ENCODE measurements at regions not wholly inside any gene's neighbourhood (a gene's known extent, or its start where the extent isn't known, plus 50 kb on each side); places are given as distances from the start of the nearest gene placed in this dataset.
"Not testable (repeated sequence)": the region's sequence is repeated elsewhere in the genome, so short reads cannot be mapped to it uniquely, and the experiment has no call there.

DNA sequence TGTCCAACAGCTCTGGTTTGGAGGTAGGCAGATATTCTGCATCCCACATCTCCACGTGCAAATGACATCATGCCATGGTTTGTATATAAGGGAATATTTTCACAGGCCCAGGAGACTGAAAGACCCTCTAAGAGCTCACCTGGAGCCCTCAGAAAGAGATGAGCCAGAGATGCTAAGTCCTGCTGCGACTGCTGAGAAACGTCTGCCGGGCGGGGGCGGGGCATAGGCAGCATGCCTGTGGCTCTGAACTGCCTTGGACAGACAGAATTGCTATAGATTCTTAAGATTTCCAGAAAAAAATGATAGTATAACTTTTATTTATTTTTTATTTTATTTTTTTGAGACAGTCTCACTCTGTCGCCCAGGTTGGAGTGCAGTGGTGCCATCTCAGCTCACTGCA lies 64.2 kb upstream of the METTL9 start:
- DNase-seq (ENCODE audit: low spot score): not testable (repeated sequence)

- DNase-seq (ENCODE audit: low spot score): not testable (repeated sequence)
Measured at GRCh38 chr16:21536740-21537139, 62.6 kb upstream of the METTL9 start.

GRCh38 chr16:21537598-21537997 lies 61.8 kb upstream of the METTL9 start:
- DNase-seq (ENCODE audit: low spot score): not testable (repeated sequence)

GRCh38 chr16:21539107-21539618 lies 60.2 kb upstream of the METTL9 start:
- DNase-seq (ENCODE audit: low spot score): not testable (repeated sequence)

DNA sequence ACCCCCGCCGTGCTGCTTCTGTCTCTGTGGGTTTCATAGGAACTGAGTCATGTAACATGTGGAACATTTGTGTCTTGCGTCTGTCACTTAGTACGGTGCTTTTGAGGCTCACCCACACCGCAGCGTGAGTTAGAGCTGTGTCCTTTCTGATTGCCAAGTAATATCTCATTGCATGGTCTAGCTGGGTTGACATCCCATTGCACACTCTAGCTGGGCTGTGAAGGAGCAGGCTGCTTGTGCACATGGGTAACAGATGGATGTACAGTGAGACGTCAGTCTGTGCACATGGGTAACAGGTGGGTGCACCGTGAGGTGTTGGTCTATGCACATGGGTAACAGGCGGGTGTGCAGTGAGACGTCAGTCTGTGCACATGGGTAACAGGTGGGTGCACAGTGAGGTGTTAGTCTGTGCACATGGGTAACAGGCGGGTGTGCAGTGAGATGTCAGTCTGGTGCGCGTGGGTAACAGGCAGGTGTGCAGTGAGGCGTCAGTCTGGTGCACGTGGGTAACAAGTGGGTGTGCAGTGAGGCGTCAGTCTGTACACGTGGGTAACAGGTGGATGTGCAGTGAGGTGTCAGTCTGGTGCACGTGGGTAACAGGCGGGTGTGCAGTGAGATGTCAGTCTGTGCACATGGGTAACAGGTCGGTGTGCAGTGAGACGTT lies 58.5 kb upstream of the METTL9 start:
- DNase-seq (ENCODE audit: low spot score): not testable (repeated sequence)

GRCh38 chr16:21541611-21542051 lies 57.7 kb upstream of the METTL9 start:
- not testable (repeated sequence) for DNase-seq (ENCODE audit: low spot score)

- not testable (repeated sequence) for DNase-seq (ENCODE audit: low spot score)
Measured at GRCh38 chr16:21542075-21542474, 57.3 kb upstream of the METTL9 start.

DNA sequence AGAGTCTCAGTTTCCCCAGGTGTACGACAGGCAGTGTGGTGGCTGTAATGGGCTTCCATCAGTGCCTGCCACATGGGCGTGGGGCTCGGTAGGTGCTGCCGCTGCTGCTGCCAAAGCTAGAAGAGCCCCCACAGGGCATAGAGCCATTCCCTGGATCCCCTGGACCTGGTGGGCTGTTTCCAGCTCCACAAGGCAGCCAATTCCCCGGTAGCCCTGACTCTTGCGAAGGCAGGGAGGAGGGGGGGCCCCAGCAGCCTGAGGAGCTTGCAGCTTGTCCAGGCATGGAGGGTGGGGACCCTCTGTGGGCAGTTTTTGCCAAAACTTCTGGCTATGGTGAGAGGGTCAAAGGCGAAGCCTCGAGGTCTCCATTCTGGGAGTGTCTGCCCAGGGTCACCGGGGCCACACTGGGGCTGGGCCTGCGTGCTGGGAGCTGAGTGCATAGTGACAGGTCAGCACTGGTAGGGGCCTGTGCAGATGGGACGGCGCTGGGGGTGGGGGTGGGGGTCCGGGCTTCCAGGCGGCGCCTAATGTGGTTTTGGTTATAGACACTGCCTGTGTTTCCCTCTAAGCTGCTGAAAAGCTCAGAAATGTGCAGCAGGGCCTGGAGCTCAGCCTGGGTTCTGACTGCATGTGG lies 56.8 kb upstream of the METTL9 start:
- not testable (repeated sequence) for DNase-seq (ENCODE audit: low spot score)

GRCh38 chr16:21543151-21543836 lies 56.1 kb upstream of the METTL9 start:
- DNase-seq (ENCODE audit: low spot score): not testable (repeated sequence)

DNA sequence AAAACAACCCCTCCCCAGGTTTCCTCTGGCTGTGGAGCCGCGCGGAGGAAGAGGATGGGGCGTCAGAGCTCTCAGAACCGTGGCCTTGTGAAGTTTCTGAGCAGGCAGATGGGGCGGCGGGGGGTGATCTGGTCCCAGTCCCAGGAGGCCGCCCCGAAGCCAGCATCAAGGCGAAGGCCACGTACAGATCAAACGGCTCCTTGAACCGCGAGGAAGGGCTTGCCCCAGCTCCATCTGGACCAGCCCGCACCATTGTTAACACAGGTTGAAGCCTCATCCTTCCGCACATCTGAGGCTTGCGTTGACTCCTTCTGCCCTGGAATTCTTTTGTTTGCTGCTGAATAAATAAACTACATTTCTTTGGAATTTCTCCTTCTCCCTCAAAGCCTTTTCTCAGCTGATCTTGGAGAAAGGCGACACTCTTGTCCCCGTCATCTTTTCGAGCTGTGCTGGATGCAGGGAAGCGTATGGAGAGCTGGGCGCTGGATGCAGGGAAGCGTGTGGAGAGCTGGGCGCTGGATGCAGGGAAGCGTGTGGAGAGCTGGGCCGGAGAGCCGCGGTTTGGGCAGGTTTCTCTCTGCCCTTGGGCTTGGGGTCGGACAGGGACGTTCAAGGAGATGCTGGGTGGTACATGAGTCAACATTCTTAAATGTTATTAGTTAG lies 53.6 kb upstream of the METTL9 start:
- DNase-seq (ENCODE audit: low spot score): not testable (repeated sequence)

DNA sequence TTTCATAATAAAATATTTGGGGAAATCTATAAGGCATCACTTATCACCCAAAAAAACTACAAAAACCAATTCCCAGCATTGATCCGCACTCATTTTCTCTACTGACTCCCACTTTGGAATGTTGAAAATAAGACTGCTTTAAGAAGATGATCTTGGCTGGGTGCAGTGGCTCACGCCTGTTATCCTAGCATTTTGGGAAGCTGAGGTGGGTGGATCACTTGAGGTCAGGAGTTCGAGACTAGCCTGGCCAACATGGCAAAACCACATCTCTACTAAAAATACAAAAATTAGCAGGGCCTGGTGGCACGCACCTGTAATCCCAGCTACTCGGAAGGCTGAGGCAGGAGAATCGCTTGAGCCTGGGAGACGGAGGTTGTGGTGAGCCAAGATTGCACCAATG lies 50.0 kb upstream of the METTL9 start:
- not testable (repeated sequence) for DNase-seq (ENCODE audit: low spot score)
